Epithelial cell of proximal tubule (primary cell): ENCODE measurements at regions not wholly inside any gene's neighbourhood (a gene's known extent, or its start where the extent isn't known, plus 50 kb on each side); places are given as distances from the start of the nearest gene placed in this dataset.

ENCODE experiments used
- DNase-seq: peaks from one replicate; pipeline ENCODE4 v3.0.0-alpha.2; 2011; ENCODE audit warnings: low read depth
- H3K4me3 ChIP-seq: 2 replicates; pipeline ENCODE4 v1.5.1; 2011; ENCODE audit warnings: low read depth, mild to moderate bottlenecking, low read length
- CTCF ChIP-seq: conservative IDR thresholded peaks from 2 replicates; pipeline ENCODE4 v1.5.1; 2012; ENCODE audit warnings: low read depth, mild to moderate bottlenecking, low read length

- DNase-seq, result no peak
- H3K4me3 ChIP-seq, result no peak overlapping the region
- no peak for TF ChIP-seq CTCF
Measured at GRCh38 chr6:1257778-1258177, 54.1 kb upstream of the FOXQ1 start.

- no peak for TF ChIP-seq CTCF
- no peak overlapping the region for H3K4me3 ChIP-seq
- no peak for DNase-seq
Measured at GRCh38 chr6:1256435-1257008, 55.4 kb upstream of the FOXQ1 start.

DNA sequence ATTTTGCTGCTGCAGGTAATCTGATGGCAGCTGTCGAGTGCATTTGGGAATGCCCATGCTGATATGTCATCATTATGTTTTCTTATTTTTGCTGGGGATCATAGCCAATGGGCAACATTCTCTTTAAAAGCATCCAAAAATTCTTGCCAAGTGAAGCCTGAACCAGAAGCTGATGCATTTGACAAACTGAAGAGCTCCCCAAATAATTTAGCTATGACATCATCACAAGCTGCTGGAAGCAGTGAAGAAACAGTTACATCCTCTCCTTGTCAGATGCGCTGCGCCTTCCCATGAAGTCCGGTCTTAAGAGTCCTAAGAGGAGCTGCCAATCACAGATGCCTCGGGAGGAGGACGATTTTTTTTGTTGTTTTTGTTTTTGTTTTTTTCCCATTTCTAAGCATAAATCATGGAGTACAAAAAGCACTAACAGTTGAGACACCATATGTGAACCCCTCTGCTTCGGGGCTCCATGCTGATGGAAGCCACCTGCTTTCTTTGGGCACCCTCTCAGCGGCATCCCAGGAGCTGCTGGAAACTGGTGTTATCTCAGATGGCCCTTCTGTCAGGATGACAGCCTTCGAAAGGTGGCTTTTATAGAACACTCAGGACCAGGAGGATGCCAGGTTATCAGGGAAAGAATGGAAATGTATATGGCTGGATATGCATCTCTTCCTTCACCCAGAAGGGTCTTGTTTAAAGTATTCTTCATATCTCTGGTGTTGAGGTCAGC, 56.1 kb upstream of the FOXQ1 start:
- H3K4me3 ChIP-seq, result no peak overlapping the region
- DNase-seq, result no peak
- no peak for TF ChIP-seq CTCF

GRCh38 chr6:1254326-1254725, 57.6 kb upstream of the FOXQ1 start:
- no peak for TF ChIP-seq CTCF
- no peak for DNase-seq
- H3K4me3 ChIP-seq, result no peak overlapping the region

DNA sequence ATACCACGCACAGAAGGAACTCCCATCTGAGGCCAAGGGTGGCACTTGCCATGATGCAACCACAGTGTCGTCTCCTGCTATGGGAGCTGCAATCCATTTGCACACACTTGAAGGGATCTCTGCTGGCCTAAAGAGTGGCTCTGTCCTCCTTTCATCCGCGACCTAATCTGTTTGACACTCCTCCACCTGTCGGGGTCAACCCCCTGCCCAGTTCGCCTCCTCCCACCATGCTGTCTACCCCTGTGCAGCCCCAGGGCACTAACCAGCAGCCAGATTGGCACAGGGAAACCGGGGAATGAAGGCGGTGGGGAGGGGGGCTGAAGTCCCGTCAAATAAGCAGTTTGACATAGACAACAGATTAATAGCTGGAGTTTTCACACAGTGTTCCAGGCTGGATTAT, 58.1 kb upstream of the FOXQ1 start:
- no peak overlapping the region for H3K4me3 ChIP-seq
- DNase-seq, result no peak
- TF ChIP-seq CTCF, result no peak

DNA sequence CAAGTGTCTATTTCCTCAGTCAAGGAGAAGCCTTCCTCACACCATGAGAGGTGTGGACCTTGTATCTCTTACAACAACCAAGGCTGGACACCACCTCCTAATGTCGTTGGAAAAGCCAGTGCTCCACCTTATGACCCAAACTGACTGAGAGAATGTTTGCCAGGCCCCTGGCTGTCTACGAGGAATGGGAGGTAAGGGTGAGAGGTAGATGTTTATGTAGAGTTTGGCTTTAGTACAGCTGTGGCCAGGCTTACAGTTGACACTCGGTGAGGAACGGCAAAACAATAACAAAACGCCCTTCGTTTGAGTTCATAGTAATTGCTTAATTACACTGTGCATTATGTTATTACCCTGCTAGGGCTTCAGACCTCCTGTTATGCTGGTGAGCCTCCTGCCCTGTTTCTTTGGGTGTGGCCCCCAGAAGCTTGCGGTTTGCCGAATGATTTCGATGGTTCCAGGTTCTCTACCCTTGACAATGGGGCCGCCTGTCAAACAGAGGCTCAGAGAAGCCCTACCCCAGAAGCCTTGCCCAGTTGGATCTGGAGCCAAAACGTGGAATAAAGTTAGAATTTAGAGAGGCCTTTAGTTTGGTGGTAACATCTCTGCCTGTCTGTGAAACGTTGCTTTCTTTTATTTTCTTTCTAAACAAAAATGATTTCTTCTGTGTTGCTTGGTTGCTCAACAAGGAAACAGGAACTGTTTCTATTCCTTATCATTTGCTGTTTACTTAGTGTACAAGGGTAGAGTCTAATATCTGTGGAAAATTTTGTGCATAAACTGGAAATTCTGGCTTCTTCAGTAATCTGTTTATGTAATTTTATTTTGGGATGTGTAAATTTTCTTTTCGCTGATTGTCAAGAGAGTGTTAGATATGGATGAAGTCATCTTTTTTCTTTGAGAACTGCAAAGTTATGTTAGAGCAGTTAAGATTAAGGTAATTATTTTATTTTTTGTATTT, 60.4 kb upstream of the FOXQ1 start:
- no peak for TF ChIP-seq CTCF
- H3K4me3 ChIP-seq, result no peak overlapping the region
- no peak for DNase-seq
